ENCODE measurements at regions not wholly inside any gene's neighbourhood (a gene's known extent, or its start where the extent isn't known, plus 50 kb on each side); places are given as distances from the start of the nearest gene placed in this dataset.
"Not testable (repeated sequence)": the region's sequence is repeated elsewhere in the genome, so short reads cannot be mapped to it uniquely, and the experiment has no call there.

DNA sequence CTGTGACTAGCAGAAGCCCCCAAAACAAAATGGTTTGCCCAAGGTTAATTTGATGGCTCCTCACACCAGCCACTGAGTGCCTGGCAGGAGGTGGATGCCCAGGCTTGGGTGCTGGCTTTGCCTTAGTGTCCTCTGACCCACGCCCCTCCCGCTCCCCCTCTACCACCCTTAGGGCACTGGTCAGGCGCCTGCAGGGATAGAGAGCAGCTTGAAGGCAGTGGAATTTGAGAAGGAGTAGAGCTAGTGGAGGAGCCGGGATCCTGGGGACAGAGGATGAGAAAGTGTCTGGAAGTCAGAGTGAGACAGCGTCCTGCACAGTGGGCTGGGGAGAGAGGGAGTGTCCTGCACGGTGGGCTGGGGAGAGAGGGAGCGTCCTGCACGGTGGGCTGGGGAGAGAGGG is 139.4 kb downstream of the DNAJB6 start:
- no peak for DNase-seq (ENCODE audit: extremely low spot score)
- TF ChIP-seq, protein P1, sequence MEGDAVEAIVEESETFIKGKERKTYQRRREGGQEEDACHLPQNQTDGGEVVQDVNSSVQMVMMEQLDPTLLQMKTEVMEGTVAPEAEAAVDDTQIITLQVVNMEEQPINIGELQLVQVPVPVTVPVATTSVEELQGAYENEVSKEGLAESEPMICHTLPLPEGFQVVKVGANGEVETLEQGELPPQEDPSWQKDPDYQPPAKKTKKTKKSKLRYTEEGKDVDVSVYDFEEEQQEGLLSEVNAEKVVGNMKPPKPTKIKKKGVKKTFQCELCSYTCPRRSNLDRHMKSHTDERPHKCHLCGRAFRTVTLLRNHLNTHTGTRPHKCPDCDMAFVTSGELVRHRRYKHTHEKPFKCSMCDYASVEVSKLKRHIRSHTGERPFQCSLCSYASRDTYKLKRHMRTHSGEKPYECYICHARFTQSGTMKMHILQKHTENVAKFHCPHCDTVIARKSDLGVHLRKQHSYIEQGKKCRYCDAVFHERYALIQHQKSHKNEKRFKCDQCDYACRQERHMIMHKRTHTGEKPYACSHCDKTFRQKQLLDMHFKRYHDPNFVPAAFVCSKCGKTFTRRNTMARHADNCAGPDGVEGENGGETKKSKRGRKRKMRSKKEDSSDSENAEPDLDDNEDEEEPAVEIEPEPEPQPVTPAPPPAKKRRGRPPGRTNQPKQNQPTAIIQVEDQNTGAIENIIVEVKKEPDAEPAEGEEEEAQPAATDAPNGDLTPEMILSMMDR (IDR thresholded peaks at IDR 0.05; ENCODE audit: control extremely low read depth, extremely low read depth, low read depth, missing control alignments): no peak
- ChIA-PET POLR2A (no interaction called here), CTCF (no interaction called here)

DNA sequence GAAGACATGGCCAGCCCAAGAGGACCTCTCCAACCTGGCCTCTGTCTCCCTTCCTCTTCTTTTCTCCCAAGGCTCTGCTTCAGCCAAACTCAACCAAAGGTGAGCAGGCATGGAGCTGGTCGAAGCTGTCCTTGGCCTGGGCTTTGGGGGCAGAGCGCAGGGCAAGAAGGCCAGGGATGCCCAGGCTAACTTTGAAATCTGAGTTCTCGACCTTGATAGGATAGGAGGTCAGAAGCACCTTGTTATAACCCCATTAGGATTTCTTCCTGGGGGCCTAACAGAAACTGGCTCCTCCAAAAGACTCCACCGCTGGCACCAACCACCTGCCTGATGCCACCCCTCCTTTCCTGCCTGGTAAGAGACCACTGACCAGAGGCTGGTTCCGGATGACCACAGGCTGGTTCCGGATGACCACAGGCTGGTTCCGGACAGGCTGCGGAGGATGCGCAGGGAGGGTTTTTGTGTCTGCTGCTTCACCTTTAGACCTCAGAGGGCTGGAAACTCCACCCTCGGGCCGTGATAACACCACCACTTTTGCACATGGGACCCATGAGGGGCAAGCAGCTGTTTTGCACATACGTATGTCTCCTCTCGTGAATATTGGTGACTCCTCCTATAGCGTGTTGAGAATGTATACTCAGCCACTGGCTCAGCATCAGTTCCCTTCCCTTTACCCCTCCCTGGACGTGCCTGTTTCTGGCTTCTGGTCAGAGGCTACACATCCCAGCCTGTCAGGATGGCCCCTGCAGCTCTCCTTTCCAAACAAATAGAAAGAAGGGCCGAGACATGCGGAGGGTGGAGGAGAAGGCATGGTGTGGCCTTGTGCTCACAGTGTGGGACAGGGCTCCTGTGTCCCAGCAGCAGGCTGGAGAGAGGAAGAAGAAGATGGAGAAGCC is 140.1 kb downstream of the DNAJB6 start:
- DNase-seq (ENCODE audit: extremely low spot score): no peak
- TF ChIP-seq, protein P1 (IDR thresholded peaks at IDR 0.05; ENCODE audit: control extremely low read depth, extremely low read depth, low read depth, missing control alignments): no peak
- ChIA-PET POLR2A (no interaction called here), CTCF (no interaction called here)

DNA sequence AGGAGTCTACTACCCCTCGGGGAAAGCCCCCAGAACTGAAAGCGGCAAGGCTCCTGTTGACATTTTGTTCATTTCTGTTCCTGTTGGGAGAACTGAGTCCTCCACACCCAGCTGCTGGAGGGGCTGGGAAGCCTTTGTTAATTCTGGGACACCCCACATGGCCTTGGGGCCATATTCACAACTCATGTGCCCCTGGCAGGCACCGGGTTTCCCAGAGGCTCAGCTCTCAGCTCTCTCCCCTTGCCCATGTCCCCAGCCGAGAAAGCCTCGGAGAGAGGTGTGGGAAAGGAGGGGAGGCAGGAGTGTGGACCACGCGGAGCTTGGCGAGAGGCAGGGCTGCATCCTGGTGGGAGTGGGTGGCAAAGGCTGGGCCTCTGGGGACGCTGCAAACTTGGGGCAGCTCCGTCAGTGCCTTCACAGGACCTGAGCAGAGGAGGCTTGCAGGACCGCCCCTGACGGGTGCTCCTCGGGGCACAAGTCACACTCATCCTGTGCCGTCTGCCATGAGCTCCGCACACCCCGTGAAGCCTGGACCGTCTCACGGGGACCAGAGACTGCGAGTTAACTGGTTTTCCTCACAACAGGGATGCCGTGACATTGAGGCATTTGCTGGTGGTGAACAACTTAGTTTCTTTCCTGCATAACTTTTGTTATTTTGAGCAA is 140.9 kb downstream of the DNAJB6 start:
- DNase-seq (ENCODE audit: extremely low spot score): no peak
- ChIA-PET POLR2A (no interaction called here), CTCF (no interaction called here)
- TF ChIP-seq, protein P1 (IDR thresholded peaks at IDR 0.05; ENCODE audit: control extremely low read depth, extremely low read depth, low read depth, missing control alignments): no peak

DNA sequence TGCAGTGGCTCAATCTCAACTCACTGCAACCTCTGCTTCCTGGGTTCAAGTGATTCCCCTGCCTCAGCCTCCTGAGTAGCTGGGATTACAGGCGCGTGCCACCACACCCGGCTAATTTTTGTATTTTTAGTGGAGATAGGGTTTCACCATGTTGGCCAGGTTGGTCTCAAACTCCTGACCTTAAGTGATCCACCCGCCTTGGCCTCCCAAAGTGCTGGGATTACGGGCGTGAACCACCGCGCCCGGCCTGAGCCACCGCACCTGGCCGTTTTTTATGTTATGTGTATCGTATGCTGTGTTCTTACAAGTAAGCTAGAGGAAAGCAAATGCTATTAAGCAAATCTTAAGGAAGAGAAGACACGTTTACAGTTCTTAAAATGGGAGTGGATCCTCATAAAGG is 141.8 kb downstream of the DNAJB6 start:
- CTCF ChIA-PET; DNase-seq (ENCODE audit: extremely low spot score); POLR2A ChIA-PET: not testable (repeated sequence)

DNA sequence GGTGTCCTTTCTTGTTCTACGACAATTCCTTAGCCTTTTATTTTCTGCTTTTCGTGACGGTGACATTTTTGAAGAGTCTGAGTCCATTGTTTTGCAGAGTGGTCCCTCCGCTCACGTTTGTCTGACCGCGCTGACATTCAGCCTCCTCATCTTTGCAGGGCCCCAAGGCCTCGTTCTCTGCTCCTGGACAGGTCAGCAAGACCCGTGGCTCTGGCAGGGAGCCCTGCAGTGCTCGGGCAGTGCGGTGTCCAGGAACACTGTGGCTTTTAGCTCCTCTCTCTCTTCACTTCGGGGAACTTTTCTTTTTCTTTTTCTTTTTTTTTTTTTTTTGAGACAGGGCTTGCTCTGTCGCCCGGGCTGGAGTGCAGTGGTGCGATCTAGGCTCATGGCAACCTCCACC is 142.5 kb downstream of the DNAJB6 start:
- DNase-seq (ENCODE audit: extremely low spot score): no peak
- TF ChIP-seq, protein P1 (IDR thresholded peaks at IDR 0.05; ENCODE audit: control extremely low read depth, extremely low read depth, low read depth, missing control alignments): no peak
- POLR2A ChIA-PET: no interaction called here
- CTCF ChIA-PET: no interaction called here

DNA sequence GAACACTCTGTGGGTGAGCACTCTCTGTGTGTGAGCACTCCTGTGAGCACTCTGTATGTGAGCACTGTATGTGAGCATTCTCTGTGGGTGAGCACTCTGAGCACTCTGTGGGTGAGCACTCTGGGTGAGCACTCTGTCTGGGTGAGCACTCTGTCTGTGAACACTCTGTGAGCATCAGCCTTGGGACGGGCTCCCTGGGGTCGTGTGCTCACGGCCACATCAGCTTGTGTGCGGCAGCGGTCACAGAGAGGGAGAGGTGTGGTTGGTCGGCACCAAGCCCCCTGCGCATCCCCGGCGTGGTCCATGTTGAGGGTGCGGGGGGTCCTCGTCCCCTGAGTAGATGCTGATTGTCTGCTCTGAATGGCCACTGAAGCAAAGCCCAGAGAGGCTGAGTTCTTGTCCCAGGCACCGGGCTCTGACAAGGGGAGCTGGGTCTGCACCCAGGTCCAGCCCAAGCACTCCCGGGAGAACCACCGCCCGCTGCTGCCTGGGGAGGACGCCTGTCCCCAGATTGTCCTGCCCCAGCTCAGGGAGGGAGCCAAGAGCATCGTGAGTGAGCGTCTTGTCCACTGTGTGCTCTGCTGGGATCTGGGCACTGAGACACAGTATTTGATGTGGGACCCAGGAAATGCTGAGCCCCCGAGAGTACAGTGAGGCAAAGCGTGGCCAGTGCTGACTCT is 143.7 kb downstream of the DNAJB6 start:
- DNase-seq (ENCODE audit: extremely low spot score): no peak
- POLR2A ChIA-PET: no interaction called here
- CTCF ChIA-PET: no interaction called here
- TF ChIP-seq, protein P1 (IDR thresholded peaks at IDR 0.05; ENCODE audit: control extremely low read depth, extremely low read depth, low read depth, missing control alignments): no peak

DNA sequence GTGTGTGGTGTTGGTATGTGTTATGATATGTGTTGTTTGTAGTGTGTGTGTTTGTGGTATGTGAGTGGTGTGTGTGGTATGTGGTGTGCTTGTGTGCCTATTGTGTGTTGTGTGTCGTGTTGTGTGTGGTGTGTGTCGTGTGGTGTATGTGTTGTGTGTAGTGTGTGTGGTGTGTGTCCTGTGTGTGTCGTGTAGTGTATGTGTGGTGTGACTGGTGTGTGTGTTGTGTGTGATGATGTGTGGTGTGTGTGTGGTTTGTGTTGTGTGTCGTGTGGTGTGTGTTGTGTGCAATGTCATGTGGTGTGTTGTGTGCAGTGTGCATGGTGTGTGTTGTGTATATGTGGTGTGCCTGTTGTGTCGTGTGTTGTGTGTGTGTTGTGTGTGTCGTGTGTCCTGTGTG is 144.6 kb downstream of the DNAJB6 start:
- TF ChIP-seq, protein P1 (IDR thresholded peaks at IDR 0.05; ENCODE audit: control extremely low read depth, extremely low read depth, low read depth, missing control alignments): no peak
- ChIA-PET POLR2A (no interaction called here), CTCF (no interaction called here)
- DNase-seq (ENCODE audit: extremely low spot score): no peak
